Suprapubic skin (tissue), 4 donors: ENCODE measurements at regions not wholly inside any gene's neighbourhood (a gene's known extent, or its start where the extent isn't known, plus 50 kb on each side); places are given as distances from the start of the nearest gene placed in this dataset.

Experiments used
- DNase-seq, 2 donors: peaks; one replicate each; pipeline ENCODE4 v3.0.0-alpha.2; 2019; ENCODE audit warnings: low spot score in 2 of 2
- H3K27ac ChIP-seq: fragments of 200-600 bp; sonication (generic); one replicate; pipeline ENCODE4 v1.5.1; 2019
- H3K27me3 ChIP-seq: fragments of 200-600 bp; sonication (generic); one replicate; pipeline ENCODE4 v1.5.1; 2019
- H3K36me3 ChIP-seq: fragments of 200-600 bp; sonication (generic); one replicate; pipeline ENCODE4 v1.5.1; 2019
- H3K4me1 ChIP-seq: fragments of 200-600 bp; sonication (generic); one replicate; pipeline ENCODE4 v1.5.1; 2019
- H3K4me3 ChIP-seq: fragments of 200-600 bp; sonication (generic); one replicate; pipeline ENCODE4 v1.5.1; 2019; ENCODE audit warnings: mild to moderate bottlenecking
- H3K9me3 ChIP-seq: fragments of 200-600 bp; sonication (generic); one replicate; pipeline ENCODE4 v1.5.1; 2019
- EP300 ChIP-seq: sonication (generic); formaldehyde crosslinking; IDR thresholded peaks from one replicate; pipeline ENCODE4 v1.6.1; 2017; ENCODE audit warnings: antibody characterized with exemption
- POLR2A ChIP-seq, 2 donors: fragments of 450-650 bp; IDR thresholded peaks; one replicate each; pipeline ENCODE4 v1.6.1; 2017; ENCODE audit warnings: antibody characterized with exemption in 2 of 2, mild to moderate bottlenecking in 2 of 2, moderate library complexity in 2 of 2
- POLR2AphosphoS5 ChIP-seq, 3 donors: sonication (generic); formaldehyde crosslinking; IDR thresholded peaks; one replicate each; pipeline ENCODE4 v1.6.1; 2017; ENCODE audit warnings: antibody characterized with exemption in 3 of 3
- WGBS: methylation state at CpG from one replicate; pipeline ENCODE4 v1.1.5; 2018; 5-methylcytosine and 5-hydroxymethylcytosine counted together
- TF ChIP-seq, protein P1 (sequence below), 2 donors: fragments of 200-600 bp in 1 of 2; fragments of 450-650 bp in 1 of 2; sonication (generic) in 1 of 2; IDR thresholded peaks; one replicate each; pipeline ENCODE4 v1.5.1; 2016 to 2019; ENCODE audit warnings: antibody characterized with exemption in 2 of 2, mild to moderate bottlenecking in 1 of 2, moderate library complexity in 1 of 2

GRCh38 chr14:42047421-42048055 is 440.9 kb downstream of the LRFN5 start:
- 45% methylated on average over 3 of the region's 3 CpGs for WGBS
- no peaks in the 10 kb centered on the region for H3K9me3 ChIP-seq
- no peak for DNase-seq
- no peak for TF ChIP-seq POLR2AphosphoS5 (IDR thresholded peaks at IDR 0.05)
- TF ChIP-seq POLR2A (IDR thresholded peaks at IDR 0.05): no peak
- TF ChIP-seq, protein P1, sequence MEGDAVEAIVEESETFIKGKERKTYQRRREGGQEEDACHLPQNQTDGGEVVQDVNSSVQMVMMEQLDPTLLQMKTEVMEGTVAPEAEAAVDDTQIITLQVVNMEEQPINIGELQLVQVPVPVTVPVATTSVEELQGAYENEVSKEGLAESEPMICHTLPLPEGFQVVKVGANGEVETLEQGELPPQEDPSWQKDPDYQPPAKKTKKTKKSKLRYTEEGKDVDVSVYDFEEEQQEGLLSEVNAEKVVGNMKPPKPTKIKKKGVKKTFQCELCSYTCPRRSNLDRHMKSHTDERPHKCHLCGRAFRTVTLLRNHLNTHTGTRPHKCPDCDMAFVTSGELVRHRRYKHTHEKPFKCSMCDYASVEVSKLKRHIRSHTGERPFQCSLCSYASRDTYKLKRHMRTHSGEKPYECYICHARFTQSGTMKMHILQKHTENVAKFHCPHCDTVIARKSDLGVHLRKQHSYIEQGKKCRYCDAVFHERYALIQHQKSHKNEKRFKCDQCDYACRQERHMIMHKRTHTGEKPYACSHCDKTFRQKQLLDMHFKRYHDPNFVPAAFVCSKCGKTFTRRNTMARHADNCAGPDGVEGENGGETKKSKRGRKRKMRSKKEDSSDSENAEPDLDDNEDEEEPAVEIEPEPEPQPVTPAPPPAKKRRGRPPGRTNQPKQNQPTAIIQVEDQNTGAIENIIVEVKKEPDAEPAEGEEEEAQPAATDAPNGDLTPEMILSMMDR (IDR thresholded peaks at IDR 0.05): no peak
- TF ChIP-seq EP300: no peak
- H3K27ac ChIP-seq: no peak overlapping the region
- no peaks in the 10 kb centered on the region for H3K4me1 ChIP-seq
- H3K36me3 ChIP-seq: no peaks in the 10 kb centered on the region
- no peak overlapping the region for H3K4me3 ChIP-seq
- H3K27me3 ChIP-seq: no peaks in the 10 kb centered on the region

GRCh38 chr14:42045383-42045782 is 438.7 kb downstream of the LRFN5 start:
- 84% methylated on average over 3 of the region's 3 CpGs for WGBS
- Histone ChIP-seq H3K36me3 (no peaks in the 10 kb centered on the region), H3K27me3 (no peaks in the 10 kb centered on the region), H3K4me3 (no peak overlapping the region), H3K27ac (no peak overlapping the region), H3K9me3 (no peaks in the 10 kb centered on the region), H3K4me1 (no peaks in the 10 kb centered on the region)
- DNase-seq: no peak
- TF ChIP-seq, protein P1 (IDR thresholded peaks at IDR 0.05): no peak
- no peak for TF ChIP-seq EP300
- no peak for TF ChIP-seq POLR2AphosphoS5 (IDR thresholded peaks at IDR 0.05)
- TF ChIP-seq POLR2A (IDR thresholded peaks at IDR 0.05): no peak

- no peak for TF ChIP-seq POLR2A (IDR thresholded peaks at IDR 0.05)
- TF ChIP-seq POLR2AphosphoS5 (IDR thresholded peaks at IDR 0.05): no peak
- TF ChIP-seq, protein P1 (IDR thresholded peaks at IDR 0.05): no peak
- TF ChIP-seq EP300: no peak
- Histone ChIP-seq H3K27me3 (no peaks in the 10 kb centered on the region), H3K36me3 (no peaks in the 10 kb centered on the region), H3K9me3 (no peaks in the 10 kb centered on the region), H3K4me3 (no peak overlapping the region), H3K4me1 (no peaks in the 10 kb centered on the region), H3K27ac (no peak overlapping the region)
- DNase-seq: no peak
- 53% methylated on average over 2 of the region's 2 CpGs for WGBS
Observed at GRCh38 chr14:42028607-42029006, 421.9 kb downstream of the LRFN5 start.

- TF ChIP-seq POLR2A (IDR thresholded peaks at IDR 0.05): no peak
- TF ChIP-seq EP300: no peak
- TF ChIP-seq, protein P1 (IDR thresholded peaks at IDR 0.05): no peak
- no peak for TF ChIP-seq POLR2AphosphoS5 (IDR thresholded peaks at IDR 0.05)
- Histone ChIP-seq H3K4me1 (no peaks in the 10 kb centered on the region), H3K27ac (no peak overlapping the region), H3K4me3 (no peak overlapping the region), H3K9me3 (no peaks in the 10 kb centered on the region), H3K36me3 (no peaks in the 10 kb centered on the region), H3K27me3 (no peaks in the 10 kb centered on the region)
- no peak for DNase-seq
- WGBS: 70% methylated on average over 3 of the region's 3 CpGs
Observed at GRCh38 chr14:42027271-42027670, 420.6 kb downstream of the LRFN5 start.

DNA sequence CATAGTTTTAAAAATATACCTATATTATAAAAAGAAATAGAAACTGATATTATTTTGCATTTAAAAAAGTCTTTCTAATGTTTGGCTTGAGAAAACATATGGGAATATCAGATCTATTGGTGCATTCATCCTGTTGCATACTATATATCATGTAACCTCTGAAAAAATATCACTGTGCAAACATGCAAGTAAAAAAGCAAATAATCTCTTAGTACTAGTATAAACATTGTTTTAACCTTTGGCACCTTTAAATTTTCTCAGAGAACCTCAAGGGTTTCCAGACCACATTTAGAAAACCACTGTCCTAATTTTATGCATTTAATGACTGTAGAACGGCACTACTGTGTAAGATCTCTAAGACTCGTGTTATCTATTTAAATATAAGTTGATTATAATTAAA is 416.8 kb downstream of the LRFN5 start:
- H3K27ac ChIP-seq: no peak overlapping the region
- no peaks in the 10 kb centered on the region for H3K4me1 ChIP-seq
- H3K9me3 ChIP-seq: no peaks in the 10 kb centered on the region
- no peaks in the 10 kb centered on the region for H3K36me3 ChIP-seq
- 75% methylated on average over 2 of the region's 2 CpGs for WGBS
- DNase-seq: no peak
- H3K4me3 ChIP-seq: no peak overlapping the region
- TF ChIP-seq, protein P1 (IDR thresholded peaks at IDR 0.05): no peak
- no peak for TF ChIP-seq POLR2AphosphoS5 (IDR thresholded peaks at IDR 0.05)
- no peak for TF ChIP-seq POLR2A (IDR thresholded peaks at IDR 0.05)
- TF ChIP-seq EP300: no peak
- H3K27me3 ChIP-seq: no peaks in the 10 kb centered on the region
